ENCODE measurements at regions not wholly inside any gene's neighbourhood (a gene's known extent, or its start where the extent isn't known, plus 50 kb on each side); places are given as distances from the start of the nearest gene placed in this dataset.

DNA sequence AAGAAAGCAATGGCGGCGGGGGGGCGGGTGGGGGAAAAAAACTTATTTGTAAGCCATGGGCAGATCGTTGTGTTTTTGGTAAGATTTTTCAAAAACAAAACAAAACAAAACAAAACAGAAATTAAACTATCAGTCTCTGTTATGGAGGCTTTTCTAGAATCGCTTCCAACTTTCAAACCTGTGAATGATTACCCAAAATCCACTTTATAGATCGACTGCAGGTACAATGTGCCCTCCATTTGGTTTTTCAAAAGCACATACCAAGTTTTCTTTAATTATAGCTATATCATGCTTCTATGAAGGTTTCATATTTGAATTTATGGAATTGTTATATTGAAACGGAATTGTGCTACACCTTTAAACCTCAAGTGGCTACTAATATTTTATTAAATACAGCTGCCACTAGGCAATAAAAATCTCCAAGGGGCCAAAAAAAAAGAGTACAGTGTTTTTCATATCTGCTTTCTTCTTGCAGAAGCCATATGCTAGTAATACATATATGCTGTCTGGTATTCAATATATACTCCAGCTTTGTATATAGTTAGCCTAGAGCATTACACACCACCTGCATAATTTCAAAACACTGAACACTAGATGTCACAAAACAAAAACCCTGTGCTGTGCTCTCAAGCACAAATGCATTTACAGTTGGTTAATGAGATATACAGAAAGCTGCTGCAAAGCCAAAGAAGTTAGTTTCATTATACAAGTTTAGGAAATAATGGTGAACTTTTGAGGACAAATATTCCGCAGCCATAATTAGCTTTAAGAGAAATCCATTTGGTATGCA, 683.8 kb upstream of the NR2F2 start:
- TF ChIP-seq, protein P1, sequence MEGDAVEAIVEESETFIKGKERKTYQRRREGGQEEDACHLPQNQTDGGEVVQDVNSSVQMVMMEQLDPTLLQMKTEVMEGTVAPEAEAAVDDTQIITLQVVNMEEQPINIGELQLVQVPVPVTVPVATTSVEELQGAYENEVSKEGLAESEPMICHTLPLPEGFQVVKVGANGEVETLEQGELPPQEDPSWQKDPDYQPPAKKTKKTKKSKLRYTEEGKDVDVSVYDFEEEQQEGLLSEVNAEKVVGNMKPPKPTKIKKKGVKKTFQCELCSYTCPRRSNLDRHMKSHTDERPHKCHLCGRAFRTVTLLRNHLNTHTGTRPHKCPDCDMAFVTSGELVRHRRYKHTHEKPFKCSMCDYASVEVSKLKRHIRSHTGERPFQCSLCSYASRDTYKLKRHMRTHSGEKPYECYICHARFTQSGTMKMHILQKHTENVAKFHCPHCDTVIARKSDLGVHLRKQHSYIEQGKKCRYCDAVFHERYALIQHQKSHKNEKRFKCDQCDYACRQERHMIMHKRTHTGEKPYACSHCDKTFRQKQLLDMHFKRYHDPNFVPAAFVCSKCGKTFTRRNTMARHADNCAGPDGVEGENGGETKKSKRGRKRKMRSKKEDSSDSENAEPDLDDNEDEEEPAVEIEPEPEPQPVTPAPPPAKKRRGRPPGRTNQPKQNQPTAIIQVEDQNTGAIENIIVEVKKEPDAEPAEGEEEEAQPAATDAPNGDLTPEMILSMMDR (IDR thresholded peaks at IDR 0.05; ENCODE audit: low read depth, low read length) = no peak
- no peak for TF ChIP-seq EZH2phosphoT487 (IDR thresholded peaks at IDR 0.05; ENCODE audit: low read depth)

Measured in OCI-LY3 (cell line).